MCF 10A (cell line): ENCODE measurements at regions not wholly inside any gene's neighbourhood (a gene's known extent, or its start where the extent isn't known, plus 50 kb on each side); places are given as distances from the start of the nearest gene placed in this dataset.

Experiments used
- BruUV-seq: library from RNA; stranded (reverse); fragments of 400-500 nt; replicated peaks from 2 replicates; lab custom pipeline; 2021; lab: Mats Ljungman, UMichigan
- CTCF ChIA-PET: fragments of 300-600 bp; sonication (Branson Sonifier 250); formaldehyde crosslinking; extraction: SDS; loops from one replicate; lab custom pipeline; 2021; ENCODE audit warnings: antibody characterized with exemption, inconsistent platforms; lab: Yijun Ruan, JAX
- POLR2A ChIA-PET: fragments of 300-600, 350-650 bp; sonication (Branson Sonifier 250); formaldehyde crosslinking; extraction: SDS; loops from one replicate; lab custom pipeline; 2020; ENCODE audit warnings: antibody characterized with exemption, inconsistent platforms; lab: Yijun Ruan, JAX
- DNase-seq: peaks from one replicate; pipeline ENCODE4 v3.0.0-alpha.2; 2018; ENCODE audit not compliant: unreplicated experiment
- H3K27ac Mint-ChIP-seq: one replicate; pipeline ENCODE4 v1.8.0; 2022; ENCODE audit warnings: mild to moderate bottlenecking, low read depth, mixed read lengths; ENCODE audit not compliant: unreplicated experiment
- H3K27me3 Mint-ChIP-seq: one replicate; pipeline ENCODE4 v1.8.0; 2022; ENCODE audit warnings: mixed read lengths; ENCODE audit not compliant: insufficient read depth, unreplicated experiment
- H3K36me3 Mint-ChIP-seq: one replicate; pipeline ENCODE4 v1.8.0; 2022; ENCODE audit warnings: mild to moderate bottlenecking, moderate library complexity, mixed read lengths; ENCODE audit not compliant: insufficient read depth, unreplicated experiment
- H3K4me1 Mint-ChIP-seq: one replicate; pipeline ENCODE4 v1.8.0; 2022; ENCODE audit warnings: mixed read lengths; ENCODE audit not compliant: insufficient read depth, unreplicated experiment
- H3K4me3 Mint-ChIP-seq: one replicate; pipeline ENCODE4 v1.8.0; 2022; ENCODE audit warnings: mild to moderate bottlenecking, moderate library complexity, mixed read lengths; ENCODE audit not compliant: unreplicated experiment
- H3K9me3 Mint-ChIP-seq: one replicate; pipeline ENCODE4 v1.8.0; 2022; ENCODE audit warnings: mixed read lengths; ENCODE audit not compliant: unreplicated experiment
- intact Hi-C: fragments of 100-400 bp; cut with micrococcal nuclease; formaldehyde crosslinking; loops from 2 replicates; pipeline ENCODE4 v1.14.1; 2022
- TF ChIP-seq, protein P1 (sequence below): fragments of 200-600 bp; IDR thresholded peaks from one replicate; pipeline ENCODE4 v1.8.0; 2022; ENCODE audit warnings: antibody characterized with exemption, mild to moderate bottlenecking; ENCODE audit not compliant: unreplicated experiment

DNA sequence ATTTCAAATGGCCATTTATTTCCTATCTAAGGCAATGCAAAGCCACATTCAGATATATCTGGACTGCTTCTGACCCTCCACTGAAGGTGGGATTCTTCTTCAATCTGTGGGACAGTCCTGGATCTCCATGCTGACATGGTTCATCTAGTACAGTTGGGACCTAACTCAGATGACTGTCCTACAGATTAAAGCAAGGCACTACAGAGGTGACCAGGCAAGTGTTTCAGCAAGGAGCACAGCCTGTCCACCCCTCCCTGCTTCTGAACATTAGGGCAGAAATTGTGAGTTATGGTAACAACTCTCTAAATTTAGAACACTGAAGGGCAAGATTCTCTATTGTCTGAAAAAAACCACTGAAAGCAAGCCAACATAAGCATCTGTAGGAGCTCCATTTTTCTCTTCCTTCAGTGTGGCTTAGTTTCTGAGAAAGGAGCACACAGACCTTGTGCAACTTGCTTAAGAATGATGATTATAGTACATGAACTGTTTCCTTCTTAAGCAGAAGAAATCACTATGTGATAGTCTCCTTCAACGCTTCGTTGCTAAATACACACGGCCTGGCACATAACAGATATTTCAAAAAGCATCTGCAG, 62.9 kb upstream of the BARX1 start:
- Mint-ChIP-seq H3K9me3 (no peaks in the 10 kb centered on the region), H3K27ac (no peak overlapping the region), H3K36me3 (no peaks in the 10 kb centered on the region), H3K27me3 (no peaks in the 10 kb centered on the region), H3K4me1 (no peaks in the 10 kb centered on the region), H3K4me3 (no peak overlapping the region)
- no TSS peak for BruUV-seq
- POLR2A ChIA-PET, result interaction anchor here (0.5 to 1.1 kb wide), 4 partner anchors 117 to 1022 kb away, joined by 3 to 4 read pairs (median 3); no protein-coding TSS in a partner anchor
- CTCF ChIA-PET, result interaction anchor here (0.6 to 2.4 kb wide), 5 partner anchors 12 to 1256 kb away, joined by 3 to 17 read pairs (median 5); no protein-coding TSS in a partner anchor
- intact Hi-C loops, result no loop called here
- TF ChIP-seq, protein P1, sequence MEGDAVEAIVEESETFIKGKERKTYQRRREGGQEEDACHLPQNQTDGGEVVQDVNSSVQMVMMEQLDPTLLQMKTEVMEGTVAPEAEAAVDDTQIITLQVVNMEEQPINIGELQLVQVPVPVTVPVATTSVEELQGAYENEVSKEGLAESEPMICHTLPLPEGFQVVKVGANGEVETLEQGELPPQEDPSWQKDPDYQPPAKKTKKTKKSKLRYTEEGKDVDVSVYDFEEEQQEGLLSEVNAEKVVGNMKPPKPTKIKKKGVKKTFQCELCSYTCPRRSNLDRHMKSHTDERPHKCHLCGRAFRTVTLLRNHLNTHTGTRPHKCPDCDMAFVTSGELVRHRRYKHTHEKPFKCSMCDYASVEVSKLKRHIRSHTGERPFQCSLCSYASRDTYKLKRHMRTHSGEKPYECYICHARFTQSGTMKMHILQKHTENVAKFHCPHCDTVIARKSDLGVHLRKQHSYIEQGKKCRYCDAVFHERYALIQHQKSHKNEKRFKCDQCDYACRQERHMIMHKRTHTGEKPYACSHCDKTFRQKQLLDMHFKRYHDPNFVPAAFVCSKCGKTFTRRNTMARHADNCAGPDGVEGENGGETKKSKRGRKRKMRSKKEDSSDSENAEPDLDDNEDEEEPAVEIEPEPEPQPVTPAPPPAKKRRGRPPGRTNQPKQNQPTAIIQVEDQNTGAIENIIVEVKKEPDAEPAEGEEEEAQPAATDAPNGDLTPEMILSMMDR, result no peak
- DNase-seq, result no peak

GRCh38 chr9:94016744-94017143, 61.6 kb upstream of the BARX1 start:
- ChIA-PET POLR2A (interaction anchor here (0.6 to 4.0 kb wide), 4 partner anchors 13 to 565 kb away, joined by 3 to 32 read pairs (median 4); no protein-coding TSS in a partner anchor), CTCF (interaction anchor here (0.8 to 6.5 kb wide), 8 partner anchors 10 to 197 kb away, joined by 3 to 243 read pairs (median 18); no protein-coding TSS in a partner anchor)
- intact Hi-C loops, result no loop called here
- Mint-ChIP-seq H3K36me3 (no peaks in the 10 kb centered on the region), H3K27me3 (no peaks in the 10 kb centered on the region), H3K9me3 (no peaks in the 10 kb centered on the region), H3K4me3 (no peak overlapping the region), H3K27ac (no peak overlapping the region), H3K4me1 (no peaks in the 10 kb centered on the region)
- no TSS peak for BruUV-seq
- DNase-seq, result no peak
- TF ChIP-seq, protein P1, result no peak

GRCh38 chr9:94014920-94015319, 59.8 kb upstream of the BARX1 start:
- intact Hi-C loops, result loop anchor here (1.0 to 5.0 kb wide), 4 partner anchors 50 to 588 kb away; no protein-coding TSS in a partner anchor
- Mint-ChIP-seq H3K27me3 (no peaks in the 10 kb centered on the region), H3K36me3 (no peaks in the 10 kb centered on the region), H3K9me3 (no peaks in the 10 kb centered on the region), H3K4me3 (no peak overlapping the region), H3K4me1 (peaks cover 7% of the 10 kb centered on the region), H3K27ac (no peak overlapping the region)
- ChIA-PET POLR2A (interaction anchor here (0.6 to 4.0 kb wide), 4 partner anchors 17 to 197 kb away, joined by 3 to 32 read pairs (median 4); no protein-coding TSS in a partner anchor), CTCF (interaction anchor here (0.7 to 6.5 kb wide), 32 partner anchors 8 to 334 kb away, joined by 3 to 243 read pairs (median 6); no protein-coding TSS in a partner anchor)
- TF ChIP-seq, protein P1, result no peak
- BruUV-seq, result no TSS peak
- DNase-seq, result no peak

DNA sequence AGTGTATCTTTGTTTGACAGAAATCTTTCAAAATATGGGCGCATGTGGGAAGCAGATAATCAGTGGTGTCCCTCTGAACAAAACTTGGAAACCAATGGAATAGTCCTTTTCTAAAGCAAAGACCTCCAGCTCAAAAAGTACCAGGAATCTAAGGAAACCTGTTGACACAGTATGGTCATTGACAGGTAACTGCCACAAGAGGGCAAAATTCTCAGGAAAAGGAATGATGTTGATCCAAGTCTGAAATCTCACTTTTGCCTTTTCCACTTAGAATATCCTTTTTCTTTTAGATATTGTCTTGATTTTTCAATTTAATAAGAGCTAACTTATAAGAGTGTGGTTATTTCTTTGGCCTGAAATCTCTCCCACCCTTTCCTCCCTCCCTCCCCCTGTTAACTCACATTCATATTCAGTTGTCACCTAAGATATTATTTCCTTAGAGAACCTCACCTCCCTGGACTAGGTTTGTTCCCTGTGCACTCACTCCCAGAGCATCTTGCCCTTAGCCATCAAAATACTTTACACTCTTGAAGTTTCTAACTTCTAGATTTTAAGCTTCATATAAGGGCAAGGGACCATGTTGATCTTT, 59.0 kb upstream of the BARX1 start:
- ChIA-PET CTCF (interaction anchor here (0.6 to 6.5 kb wide), 54 partner anchors 9 to 957 kb away, joined by 3 to 243 read pairs (median 4); no protein-coding TSS in a partner anchor), POLR2A (interaction anchor here (0.6 to 4.0 kb wide), 7 partner anchors 17 to 336 kb away, joined by 3 to 32 read pairs (median 4); no protein-coding TSS in a partner anchor)
- Mint-ChIP-seq H3K9me3 (no peaks in the 10 kb centered on the region), H3K4me1 (peaks cover 7% of the 10 kb centered on the region), H3K36me3 (no peaks in the 10 kb centered on the region), H3K4me3 (no peak overlapping the region), H3K27me3 (no peaks in the 10 kb centered on the region), H3K27ac (no peak overlapping the region)
- BruUV-seq, result no TSS peak
- DNase-seq, result peak; percentile 62
- intact Hi-C loops, result loop anchor here (1.0 to 5.0 kb wide), 4 partner anchors 51 to 589 kb away; no protein-coding TSS in a partner anchor
- TF ChIP-seq, protein P1, result peak; percentile 47
